ENCODE measurements at regions not wholly inside any gene's neighbourhood (a gene's known extent, or its start where the extent isn't known, plus 50 kb on each side); places are given as distances from the start of the nearest gene placed in this dataset.

DNA sequence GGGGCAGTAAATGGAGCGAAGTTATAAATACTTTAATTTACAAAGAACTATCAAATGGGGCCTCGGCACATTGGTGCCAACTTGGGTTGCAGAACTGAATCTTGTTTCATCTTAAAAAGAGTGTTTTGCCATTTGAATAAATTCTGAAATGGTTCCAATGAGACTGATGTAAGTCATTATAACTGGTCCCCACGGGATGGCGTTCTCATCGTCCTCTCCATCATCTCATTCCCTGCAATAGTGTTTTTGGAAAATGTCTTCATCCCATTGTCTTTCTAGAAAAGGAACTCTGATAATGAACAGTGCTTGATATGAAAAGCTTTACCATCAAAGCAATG, 422.0 kb upstream of the ID2 start:
- TF ChIP-seq, protein P1, sequence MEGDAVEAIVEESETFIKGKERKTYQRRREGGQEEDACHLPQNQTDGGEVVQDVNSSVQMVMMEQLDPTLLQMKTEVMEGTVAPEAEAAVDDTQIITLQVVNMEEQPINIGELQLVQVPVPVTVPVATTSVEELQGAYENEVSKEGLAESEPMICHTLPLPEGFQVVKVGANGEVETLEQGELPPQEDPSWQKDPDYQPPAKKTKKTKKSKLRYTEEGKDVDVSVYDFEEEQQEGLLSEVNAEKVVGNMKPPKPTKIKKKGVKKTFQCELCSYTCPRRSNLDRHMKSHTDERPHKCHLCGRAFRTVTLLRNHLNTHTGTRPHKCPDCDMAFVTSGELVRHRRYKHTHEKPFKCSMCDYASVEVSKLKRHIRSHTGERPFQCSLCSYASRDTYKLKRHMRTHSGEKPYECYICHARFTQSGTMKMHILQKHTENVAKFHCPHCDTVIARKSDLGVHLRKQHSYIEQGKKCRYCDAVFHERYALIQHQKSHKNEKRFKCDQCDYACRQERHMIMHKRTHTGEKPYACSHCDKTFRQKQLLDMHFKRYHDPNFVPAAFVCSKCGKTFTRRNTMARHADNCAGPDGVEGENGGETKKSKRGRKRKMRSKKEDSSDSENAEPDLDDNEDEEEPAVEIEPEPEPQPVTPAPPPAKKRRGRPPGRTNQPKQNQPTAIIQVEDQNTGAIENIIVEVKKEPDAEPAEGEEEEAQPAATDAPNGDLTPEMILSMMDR (IDR thresholded peaks at IDR 0.05; ENCODE audit: low read length) = no peak
- TF ChIP-seq EZH2 (optimal IDR thresholded peaks at IDR 0.05; ENCODE audit: low read depth, low read length) (no peak), EZH2phosphoT487 (IDR thresholded peaks at IDR 0.05; ENCODE audit: low read length) (no peak)
